Activated naive CD4-positive, alpha-beta T cell treated with anti-CD3 and anti-CD28 coated beads, Interleukin-2, amount 10 ng/mL, durations not matched to agents 7 days and 5 days (primary cell): ENCODE measurements at regions not wholly inside any gene's neighbourhood (a gene's known extent, or its start where the extent isn't known, plus 50 kb on each side); places are given as distances from the start of the nearest gene placed in this dataset.

ENCODE experiments used
- CTCF ChIA-PET: fragments of 350-600 bp; sonication (Branson Sonifier 250); formaldehyde crosslinking; loops from one replicate; lab custom pipeline; 2021; ENCODE audit warnings: antibody characterized with exemption; lab: Charles Lee
- DNase-seq: peaks from one replicate; pipeline ENCODE4 v3.0.0-alpha.2; 2020
- H3K27ac Mint-ChIP-seq: one replicate; pipeline ENCODE4 v1.8.0; 2021; ENCODE audit warnings: mild to moderate bottlenecking, moderate library complexity, mixed read lengths
- H3K27me3 Mint-ChIP-seq: one replicate; pipeline ENCODE4 v1.8.0; 2021; ENCODE audit warnings: mild to moderate bottlenecking, mixed read lengths
- H3K36me3 Mint-ChIP-seq: one replicate; pipeline ENCODE4 v1.8.0; 2021; ENCODE audit warnings: mixed read lengths
- H3K4me1 Mint-ChIP-seq: one replicate; pipeline ENCODE4 v1.8.0; 2021; ENCODE audit warnings: mixed read lengths
- H3K4me3 Mint-ChIP-seq: one replicate; pipeline ENCODE4 v1.8.0; 2021; ENCODE audit warnings: mild to moderate bottlenecking, moderate library complexity, mixed read lengths
- H3K9me3 Mint-ChIP-seq: one replicate; pipeline ENCODE4 v1.8.0; 2021; ENCODE audit warnings: mixed read lengths

- DNase-seq: no peak
- no peaks in the 10 kb centered on the region for H3K9me3 Mint-ChIP-seq
- H3K4me3 Mint-ChIP-seq: no peak overlapping the region
- H3K4me1 Mint-ChIP-seq: no peaks in the 10 kb centered on the region
- H3K27me3 Mint-ChIP-seq: peaks cover 6% of the 10 kb centered on the region
- CTCF ChIA-PET: no interaction called here
- no peak overlapping the region for H3K27ac Mint-ChIP-seq
- H3K36me3 Mint-ChIP-seq: no peaks in the 10 kb centered on the region
Measured at GRCh38 chr3:151976211-151977050, 103.0 kb downstream of the SUCNR1 start.

GRCh38 chr3:151979906-151980305 is 106.5 kb downstream of the SUCNR1 start:
- no peaks in the 10 kb centered on the region for H3K4me1 Mint-ChIP-seq
- H3K27ac Mint-ChIP-seq: no peak overlapping the region
- H3K4me3 Mint-ChIP-seq: no peak overlapping the region
- H3K36me3 Mint-ChIP-seq: no peaks in the 10 kb centered on the region
- CTCF ChIA-PET: no interaction called here
- H3K27me3 Mint-ChIP-seq: peaks cover 6% of the 10 kb centered on the region
- H3K9me3 Mint-ChIP-seq: no peaks in the 10 kb centered on the region
- DNase-seq: no peak

GRCh38 chr3:151983538-151983937 is 110.1 kb downstream of the SUCNR1 start:
- Mint-ChIP-seq H3K36me3 (no peaks in the 10 kb centered on the region), H3K27ac (no peak overlapping the region), H3K27me3 (peaks cover 3% of the 10 kb centered on the region), H3K4me3 (no peak overlapping the region), H3K9me3 (no peaks in the 10 kb centered on the region), H3K4me1 (no peaks in the 10 kb centered on the region)
- CTCF ChIA-PET: no interaction called here
- DNase-seq: no peak

GRCh38 chr3:151985787-151986430 is 112.5 kb downstream of the SUCNR1 start:
- Mint-ChIP-seq H3K36me3 (no peaks in the 10 kb centered on the region), H3K4me3 (no peak overlapping the region), H3K27ac (no peak overlapping the region), H3K9me3 (no peaks in the 10 kb centered on the region), H3K27me3 (peaks cover 6% of the 10 kb centered on the region), H3K4me1 (no peaks in the 10 kb centered on the region)
- no peak for DNase-seq
- CTCF ChIA-PET: no interaction called here

- no peaks in the 10 kb centered on the region for H3K36me3 Mint-ChIP-seq
- CTCF ChIA-PET: no interaction called here
- H3K4me3 Mint-ChIP-seq: no peak overlapping the region
- DNase-seq: no peak
- H3K4me1 Mint-ChIP-seq: no peaks in the 10 kb centered on the region
- H3K27ac Mint-ChIP-seq: no peak overlapping the region
- peaks cover 6% of the 10 kb centered on the region for H3K27me3 Mint-ChIP-seq
- no peaks in the 10 kb centered on the region for H3K9me3 Mint-ChIP-seq
Measured at GRCh38 chr3:151987893-151988292, 114.5 kb downstream of the SUCNR1 start.

GRCh38 chr3:151989621-151990020 is 116.2 kb downstream of the SUCNR1 start:
- H3K27me3 Mint-ChIP-seq: peaks cover 6% of the 10 kb centered on the region
- DNase-seq: no peak
- no peaks in the 10 kb centered on the region for H3K36me3 Mint-ChIP-seq
- no peaks in the 10 kb centered on the region for H3K4me1 Mint-ChIP-seq
- no peaks in the 10 kb centered on the region for H3K9me3 Mint-ChIP-seq
- H3K4me3 Mint-ChIP-seq: no peak overlapping the region
- CTCF ChIA-PET: no interaction called here
- H3K27ac Mint-ChIP-seq: no peak overlapping the region

- H3K36me3 Mint-ChIP-seq: no peaks in the 10 kb centered on the region
- peaks cover 6% of the 10 kb centered on the region for H3K27me3 Mint-ChIP-seq
- no peak for DNase-seq
- H3K27ac Mint-ChIP-seq: no peak overlapping the region
- no peaks in the 10 kb centered on the region for H3K4me1 Mint-ChIP-seq
- H3K4me3 Mint-ChIP-seq: no peak overlapping the region
- CTCF ChIA-PET: no interaction called here
- H3K9me3 Mint-ChIP-seq: no peaks in the 10 kb centered on the region
Measured at GRCh38 chr3:151990696-151991376, 117.4 kb downstream of the SUCNR1 start.

- CTCF ChIA-PET: no interaction called here
- Mint-ChIP-seq H3K4me3 (no peak overlapping the region), H3K9me3 (no peaks in the 10 kb centered on the region), H3K4me1 (no peaks in the 10 kb centered on the region), H3K36me3 (no peaks in the 10 kb centered on the region), H3K27ac (no peak overlapping the region), H3K27me3 (peaks cover 6% of the 10 kb centered on the region)
- DNase-seq: no peak
Measured at GRCh38 chr3:151992326-151993041, 119.0 kb downstream of the SUCNR1 start.

GRCh38 chr3:151995091-151995490 is 121.6 kb downstream of the SUCNR1 start:
- Mint-ChIP-seq H3K27ac (no peak overlapping the region), H3K4me3 (no peak overlapping the region), H3K4me1 (no peaks in the 10 kb centered on the region), H3K36me3 (no peaks in the 10 kb centered on the region), H3K27me3 (no peaks in the 10 kb centered on the region), H3K9me3 (no peaks in the 10 kb centered on the region)
- CTCF ChIA-PET: no interaction called here
- no peak for DNase-seq

GRCh38 chr3:151998744-151999143 is 125.3 kb downstream of the SUCNR1 start:
- Mint-ChIP-seq H3K9me3 (no peaks in the 10 kb centered on the region), H3K4me3 (no peak overlapping the region), H3K27ac (no peak overlapping the region), H3K27me3 (no peaks in the 10 kb centered on the region), H3K36me3 (no peaks in the 10 kb centered on the region), H3K4me1 (no peaks in the 10 kb centered on the region)
- CTCF ChIA-PET: no interaction called here
- DNase-seq: no peak

- Mint-ChIP-seq H3K9me3 (no peaks in the 10 kb centered on the region), H3K27me3 (peaks cover 3% of the 10 kb centered on the region), H3K27ac (no peak overlapping the region), H3K4me3 (no peak overlapping the region), H3K4me1 (no peaks in the 10 kb centered on the region), H3K36me3 (no peaks in the 10 kb centered on the region)
- CTCF ChIA-PET: no interaction called here
- DNase-seq: no peak
Measured at GRCh38 chr3:151999936-152000335, 126.5 kb downstream of the SUCNR1 start.

- CTCF ChIA-PET: no interaction called here
- no peak overlapping the region for H3K27ac Mint-ChIP-seq
- DNase-seq: no peak
- no peaks in the 10 kb centered on the region for H3K36me3 Mint-ChIP-seq
- no peaks in the 10 kb centered on the region for H3K4me1 Mint-ChIP-seq
- H3K27me3 Mint-ChIP-seq: no peaks in the 10 kb centered on the region
- no peak overlapping the region for H3K4me3 Mint-ChIP-seq
- no peaks in the 10 kb centered on the region for H3K9me3 Mint-ChIP-seq
Measured at GRCh38 chr3:152011812-152012735, 138.6 kb downstream of the SUCNR1 start.

GRCh38 chr3:152019508-152019907 is 146.1 kb downstream of the SUCNR1 start:
- H3K4me3 Mint-ChIP-seq: no peak overlapping the region
- H3K27me3 Mint-ChIP-seq: peaks cover 11% of the 10 kb centered on the region
- CTCF ChIA-PET: no interaction called here
- DNase-seq: no peak
- no peaks in the 10 kb centered on the region for H3K36me3 Mint-ChIP-seq
- no peak overlapping the region for H3K27ac Mint-ChIP-seq
- no peaks in the 10 kb centered on the region for H3K9me3 Mint-ChIP-seq
- no peaks in the 10 kb centered on the region for H3K4me1 Mint-ChIP-seq
